Kidney tubule cell (primary cell): ENCODE measurements at regions not wholly inside any gene's neighbourhood (a gene's known extent, or its start where the extent isn't known, plus 50 kb on each side); places are given as distances from the start of the nearest gene placed in this dataset.

Experiments used
- DNase-seq: peaks from one replicate; pipeline ENCODE4 v3.0.0-alpha.2; 2018; ENCODE audit warnings: low spot score

DNA sequence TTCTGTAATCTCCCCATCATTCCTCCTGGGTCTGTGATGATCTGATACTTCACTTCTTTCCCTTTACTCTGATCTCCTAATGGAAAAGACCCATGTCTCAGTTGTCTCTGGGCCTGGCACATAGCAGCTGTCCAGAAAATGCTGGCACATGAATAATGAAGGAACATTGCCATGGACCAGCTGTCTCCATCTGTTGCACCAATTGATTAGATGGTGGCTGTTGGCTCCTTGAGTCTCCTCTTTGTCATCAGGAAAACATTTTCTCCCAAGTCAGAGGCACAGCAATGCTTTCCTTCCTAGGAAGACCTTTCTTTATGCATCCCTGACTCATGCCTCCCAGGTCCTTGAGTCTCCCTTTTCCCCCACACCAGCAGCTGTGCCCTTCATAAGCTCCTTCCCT lies 286.2 kb upstream of the CXCR4 start:
- no peak for DNase-seq

DNA sequence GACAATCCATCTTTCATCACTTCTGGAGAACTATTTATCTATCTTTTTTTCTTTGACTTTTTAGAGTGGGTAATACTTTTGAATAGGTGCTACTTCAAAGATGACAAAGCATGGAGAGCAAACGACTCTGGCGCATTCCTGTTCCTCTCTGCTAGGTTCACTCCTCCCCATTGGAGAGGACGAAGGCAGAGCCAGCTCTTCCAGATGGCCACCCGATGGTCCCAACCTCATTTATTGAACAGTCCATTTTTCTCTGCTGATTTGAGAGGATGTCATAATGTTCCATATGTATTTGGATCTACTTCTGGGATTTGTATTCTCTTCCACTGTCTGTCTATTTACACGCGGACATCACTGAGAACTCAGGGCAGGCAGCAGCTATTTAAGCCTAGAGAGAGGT lies 284.3 kb upstream of the CXCR4 start:
- DNase-seq, result no peak

DNA sequence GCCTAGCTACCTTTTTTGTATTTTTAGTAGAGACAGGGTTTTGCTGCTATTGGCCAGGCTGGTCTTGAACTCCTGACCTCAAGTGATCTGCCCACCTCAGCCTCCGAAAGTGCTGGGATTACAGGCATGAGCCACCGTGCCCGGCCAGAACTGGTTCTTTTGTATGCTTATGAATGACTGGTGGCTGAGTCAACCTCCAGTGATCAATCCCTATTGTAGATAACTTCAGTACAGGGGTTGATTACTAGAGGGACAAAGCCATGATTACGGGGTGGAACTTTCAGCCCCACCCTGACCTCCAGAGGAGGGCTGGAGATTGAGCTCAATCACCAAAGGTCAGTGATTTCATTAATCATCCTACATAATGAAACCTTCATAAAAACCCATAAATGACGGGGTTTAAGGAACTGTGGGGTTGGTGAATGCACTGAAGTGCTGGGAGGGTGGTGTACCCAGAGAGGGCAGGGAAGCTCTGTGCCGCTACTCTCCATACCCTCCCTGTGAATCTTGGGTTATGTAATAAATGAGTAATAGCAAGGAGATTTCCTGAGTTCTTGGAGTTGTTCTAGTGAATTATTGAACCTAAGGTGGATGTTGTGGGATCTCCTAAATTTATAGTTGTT lies 281.8 kb upstream of the CXCR4 start:
- no peak for DNase-seq

DNA sequence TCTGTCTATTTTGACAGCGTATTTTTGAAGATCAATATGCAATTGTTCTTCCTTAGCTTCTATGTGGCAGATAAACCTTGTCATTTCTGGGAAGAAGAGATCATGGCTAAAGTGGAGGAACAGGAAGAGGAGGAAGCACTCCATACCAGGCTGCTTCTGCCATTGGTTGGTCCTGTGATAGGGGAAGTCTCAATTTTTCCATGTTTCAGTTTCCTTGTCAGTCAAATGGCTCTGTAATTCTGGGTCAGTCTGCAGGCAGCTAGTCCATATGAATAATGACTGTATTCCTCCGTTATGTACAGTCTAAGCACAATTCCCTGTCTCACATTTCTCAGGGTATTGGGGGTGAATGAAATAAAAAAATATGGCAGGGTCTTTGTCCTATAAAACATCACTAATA lies 277.6 kb upstream of the CXCR4 start:
- DNase-seq, result no peak

DNA sequence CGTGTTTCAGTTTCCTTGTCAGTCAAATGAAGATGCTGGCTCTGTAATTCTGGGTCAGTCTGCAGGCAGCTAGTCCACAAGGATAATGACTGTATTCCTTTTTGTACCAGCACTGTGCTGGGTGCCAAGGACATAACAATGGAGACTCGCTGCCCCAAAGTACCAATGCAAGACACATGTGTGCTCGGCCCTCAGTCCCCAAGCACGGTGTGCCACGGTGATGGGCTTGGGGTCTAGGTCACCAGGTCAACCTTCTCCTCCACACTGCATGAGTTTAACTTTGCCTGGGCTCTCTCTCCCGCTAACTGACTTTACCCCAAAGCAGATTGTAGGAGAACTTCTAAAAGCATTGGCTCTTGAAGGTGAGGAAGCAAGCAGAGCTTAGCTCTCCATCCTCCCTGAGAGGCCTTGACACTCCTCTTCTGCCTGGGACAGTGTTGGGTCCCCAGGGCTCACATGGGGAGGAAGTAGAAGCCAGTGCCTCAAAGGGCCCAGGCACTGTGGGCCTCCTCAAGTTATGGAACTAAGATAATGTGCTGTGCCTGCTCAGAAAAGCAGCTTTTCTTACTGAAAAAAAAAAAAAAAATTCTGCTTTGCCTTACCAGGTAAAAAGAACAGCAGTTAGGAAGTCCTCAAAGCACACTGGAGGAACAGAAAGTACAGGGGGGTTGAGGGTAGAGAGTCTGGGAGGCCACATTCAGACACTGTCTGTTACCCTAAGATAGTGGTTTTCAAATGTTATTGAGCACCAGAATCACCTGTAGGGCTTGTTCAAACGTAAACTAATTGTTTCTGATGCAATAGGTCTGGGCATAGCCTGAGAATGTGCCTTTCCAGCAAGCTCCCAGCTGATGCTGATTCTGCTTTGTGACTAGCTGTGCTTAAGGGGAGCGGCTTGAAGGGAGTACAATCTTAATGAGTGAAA lies 276.4 kb upstream of the CXCR4 start:
- DNase-seq, result no peak

DNA sequence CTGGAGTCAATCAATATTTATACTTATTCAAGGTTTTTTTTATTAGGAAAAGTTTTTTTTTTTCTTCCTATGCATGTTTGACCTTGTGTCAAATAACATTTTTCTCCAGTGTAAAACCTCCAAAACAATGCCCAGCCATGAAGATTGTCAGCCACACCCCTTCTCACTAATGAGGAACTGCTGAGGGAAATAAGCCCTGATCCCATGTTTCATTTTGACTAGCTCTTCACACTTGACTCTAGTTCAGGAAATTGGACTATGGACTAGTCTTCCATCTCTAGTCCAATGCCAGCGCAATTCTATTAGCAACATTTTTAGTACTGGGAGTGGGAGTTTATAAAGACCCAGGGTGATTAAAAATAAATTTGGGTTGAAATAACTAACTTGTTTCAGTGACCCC lies 275.6 kb upstream of the CXCR4 start:
- no peak for DNase-seq

DNA sequence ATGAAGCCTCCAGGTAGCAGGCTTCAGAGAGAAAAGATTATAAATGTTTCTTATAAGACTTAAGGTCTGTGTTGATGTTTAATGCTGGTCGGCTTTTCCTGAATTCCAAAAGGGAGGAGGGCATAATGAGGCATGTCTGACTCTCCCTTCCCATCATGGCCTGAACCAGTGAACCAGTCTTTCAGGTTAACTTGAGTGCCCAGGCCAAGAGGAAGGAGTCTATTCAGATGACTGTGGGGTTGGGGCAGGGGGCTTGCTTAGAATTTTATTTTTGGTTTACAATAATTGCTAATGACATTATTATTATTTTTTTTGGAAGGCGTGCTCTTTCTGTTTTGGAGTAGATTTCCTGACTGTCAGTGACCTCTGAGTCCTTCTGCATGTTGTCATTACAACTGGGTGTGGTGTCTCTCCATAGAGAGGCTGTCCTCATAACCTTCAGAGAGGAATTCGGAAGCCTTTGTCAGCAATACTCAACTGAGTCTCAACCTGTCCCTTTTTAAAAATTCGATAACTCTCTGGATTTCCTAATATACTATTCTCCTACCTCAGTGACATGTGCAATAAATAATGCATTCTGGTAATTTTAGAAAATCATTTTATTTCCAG lies 275.1 kb upstream of the CXCR4 start:
- no peak for DNase-seq

DNA sequence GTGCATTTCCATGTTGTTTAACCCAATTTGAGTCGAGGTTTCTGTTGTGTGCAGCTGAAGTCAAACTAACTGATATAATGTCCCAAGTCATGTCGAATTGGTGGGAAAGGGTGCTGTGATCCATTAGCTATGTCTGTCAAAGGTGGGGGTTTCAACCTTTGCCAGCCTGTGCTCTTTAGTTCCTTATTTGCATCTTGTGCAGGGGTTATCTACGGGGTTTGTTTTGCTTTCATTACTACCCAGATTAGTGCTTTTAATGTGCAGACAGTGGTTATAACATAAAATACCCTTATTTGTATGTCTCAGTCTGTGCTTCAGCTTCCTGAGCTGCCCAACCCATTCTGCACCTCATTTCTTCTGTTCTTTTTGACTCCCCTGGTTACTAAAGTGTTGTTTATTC lies 271.9 kb upstream of the CXCR4 start:
- no peak for DNase-seq

DNA sequence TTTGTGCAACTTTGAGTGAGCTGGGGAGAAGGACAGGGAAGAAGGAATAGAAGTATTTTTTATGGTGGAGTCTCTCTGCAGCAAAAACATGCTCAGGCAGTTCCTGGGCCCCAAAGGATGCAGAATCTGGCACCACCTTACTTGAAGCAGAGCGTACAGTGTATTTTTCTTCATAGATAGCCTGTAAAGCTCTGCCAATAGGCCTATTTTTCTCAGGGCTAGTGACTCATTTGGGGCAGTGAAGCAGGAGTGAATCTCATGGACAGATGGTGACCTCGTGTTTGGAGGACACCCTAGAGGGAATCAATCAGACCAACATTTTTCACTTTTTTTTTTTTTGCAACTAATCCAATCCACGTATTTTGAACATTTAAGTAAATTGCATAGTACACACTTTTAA lies 268.1 kb upstream of the CXCR4 start:
- DNase-seq, result no peak

DNA sequence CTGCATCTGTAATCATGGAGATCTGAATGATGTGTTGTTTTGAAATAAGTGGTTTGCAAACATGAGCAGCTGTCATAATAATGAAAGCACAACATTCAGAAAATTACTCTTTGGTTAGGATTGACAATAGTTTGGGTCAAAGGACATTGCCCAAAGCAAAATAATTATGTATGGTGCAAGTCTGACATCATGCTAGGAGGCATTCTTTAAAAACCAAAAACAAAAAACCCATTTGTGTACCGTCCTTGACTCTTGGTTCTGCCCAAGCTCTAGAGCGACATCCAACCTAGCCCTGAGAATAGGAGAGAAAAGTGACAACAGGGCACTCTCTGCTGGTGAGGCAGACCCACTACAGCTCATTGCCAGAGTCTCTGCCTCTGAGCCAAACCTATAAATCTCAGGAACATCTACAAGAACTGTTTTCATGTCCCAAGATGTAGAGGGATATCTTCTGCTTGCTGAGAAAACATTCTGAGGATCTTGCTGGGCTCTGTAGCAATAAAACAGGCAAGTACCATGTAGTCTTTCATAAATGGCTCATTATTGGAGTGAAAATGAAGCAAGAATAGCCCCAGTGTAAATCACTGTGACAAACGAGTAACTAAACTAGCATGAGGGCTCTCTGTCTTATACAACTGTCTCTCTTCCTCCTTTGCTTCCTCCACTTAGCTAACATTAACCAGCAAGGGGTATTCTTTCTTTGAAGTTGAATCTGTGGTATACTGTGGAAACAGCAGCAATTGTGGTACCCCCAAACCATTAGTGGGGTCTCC lies 266.8 kb upstream of the CXCR4 start:
- DNase-seq, result peak; percentile 35

DNA sequence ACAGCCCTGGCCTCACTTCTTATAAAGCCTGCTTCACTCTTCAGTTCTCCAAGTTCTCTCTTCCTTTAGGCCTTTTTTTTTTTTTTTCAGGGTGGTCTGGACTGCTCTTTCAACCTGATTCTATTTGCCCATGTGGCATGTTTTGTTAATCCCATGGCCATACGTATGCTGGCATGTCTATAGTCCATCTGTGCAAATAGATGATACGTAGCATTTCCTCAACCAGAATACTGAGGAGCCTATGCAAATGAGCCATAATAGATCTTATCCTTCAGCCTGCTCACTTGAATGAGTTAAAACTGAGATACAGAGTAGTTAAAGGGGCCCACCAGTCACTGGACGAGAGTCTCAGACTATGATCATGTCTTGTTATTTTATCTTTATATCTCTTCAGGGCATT lies 265.2 kb upstream of the CXCR4 start:
- DNase-seq, result no peak

DNA sequence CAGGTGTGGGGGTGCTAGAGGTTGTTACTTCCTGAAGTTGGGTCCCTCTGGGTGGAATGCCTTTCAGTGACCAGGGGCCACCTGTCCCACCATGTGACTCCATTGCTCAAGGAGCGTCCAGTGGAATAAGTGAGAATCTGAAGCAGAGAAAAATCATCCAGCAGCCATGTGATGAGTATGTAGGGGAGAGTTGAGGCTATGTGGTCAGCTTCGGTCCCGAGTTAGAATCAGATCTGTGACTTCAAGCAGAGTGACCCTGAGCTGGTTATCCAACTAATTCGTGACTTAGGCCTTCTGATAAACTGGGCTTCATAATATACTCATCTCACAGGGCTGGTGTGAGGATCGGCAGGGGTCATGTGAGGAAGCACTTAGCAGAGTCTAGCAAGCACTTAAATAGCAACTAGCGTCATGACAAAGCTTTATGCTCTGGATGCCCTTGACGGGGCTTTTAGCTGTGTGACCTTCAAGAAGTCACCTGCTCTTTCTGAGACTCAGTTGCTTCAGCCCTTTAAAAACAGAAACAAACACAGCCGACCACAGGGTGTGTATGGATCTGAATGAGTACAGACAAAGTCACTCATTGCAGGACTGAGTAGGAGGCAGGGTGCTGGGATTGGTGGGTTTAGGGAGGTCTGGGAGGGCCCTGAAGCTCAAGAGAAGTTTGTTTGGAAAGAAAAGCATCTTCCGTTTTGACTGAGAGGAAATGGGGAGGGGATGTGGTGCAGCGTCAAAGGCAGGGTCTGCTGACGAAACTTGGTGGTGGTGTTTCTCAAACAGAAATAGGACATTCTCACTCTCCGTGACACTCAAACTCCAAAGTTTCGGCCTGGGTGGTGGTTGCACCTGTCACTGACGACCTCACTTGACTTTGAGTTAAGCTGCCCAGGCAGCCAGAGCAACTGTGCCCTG lies 264.0 kb upstream of the CXCR4 start:
- no peak for DNase-seq

DNA sequence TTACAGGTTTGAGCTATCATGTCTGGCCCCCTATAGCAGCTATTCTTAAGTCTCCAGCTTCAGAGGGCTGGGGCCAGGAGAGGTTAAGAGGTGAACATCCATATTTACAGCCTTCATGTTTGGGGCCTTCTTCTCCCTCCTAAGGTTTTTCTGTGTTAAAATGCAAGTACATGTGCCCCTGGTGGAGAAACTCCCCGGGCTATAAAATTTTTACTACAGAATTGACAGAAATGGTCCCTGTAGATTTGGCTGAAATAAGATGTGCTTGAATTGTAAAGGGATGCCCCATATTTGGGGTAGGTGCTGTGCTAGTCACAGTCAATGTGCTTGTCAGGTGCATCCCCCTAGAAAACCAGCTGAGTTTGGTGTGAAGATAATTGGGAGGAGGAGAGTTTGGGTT lies 263.3 kb upstream of the CXCR4 start:
- DNase-seq, result no peak

DNA sequence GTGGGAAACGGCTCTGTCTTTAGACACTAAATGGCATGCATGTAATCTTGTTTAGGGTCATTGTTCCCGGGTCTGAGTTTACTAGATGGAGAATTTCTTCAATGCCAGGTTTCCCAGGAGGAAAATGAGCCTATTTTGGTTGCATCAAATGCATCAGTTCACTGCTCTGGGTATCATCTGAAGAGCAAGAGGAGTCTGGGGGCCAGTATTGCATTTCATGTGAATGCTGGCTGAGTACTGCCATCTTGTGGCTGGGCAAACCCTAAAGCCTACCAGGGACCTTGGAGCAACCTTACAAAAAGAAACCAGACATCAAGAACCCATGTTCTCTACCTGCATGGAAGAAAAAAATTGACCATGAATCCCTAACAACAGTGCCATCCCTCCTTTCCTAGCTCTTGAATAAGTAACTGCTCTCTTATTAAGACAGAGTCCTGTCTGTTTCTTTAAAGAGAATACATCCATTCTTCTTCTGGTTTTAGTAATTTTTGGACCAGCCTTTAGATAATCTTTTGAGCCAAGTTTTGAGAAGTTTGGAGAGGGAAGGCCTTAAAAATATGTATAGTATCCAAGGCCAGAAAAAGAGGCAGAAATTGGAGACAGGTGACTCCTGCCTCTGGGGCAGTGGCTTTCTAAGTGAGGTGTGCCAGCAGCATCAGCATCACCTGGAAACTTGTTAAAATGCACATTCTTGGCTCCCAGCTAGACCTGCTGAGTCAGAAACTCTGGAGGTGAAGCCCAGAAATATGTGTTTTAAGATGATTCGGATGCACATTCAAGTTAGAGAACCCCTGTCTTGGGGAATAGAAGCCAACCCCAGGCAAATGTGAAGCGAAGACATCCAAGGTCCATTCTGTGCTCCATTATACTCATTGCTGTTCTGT lies 261.0 kb upstream of the CXCR4 start:
- peak; percentile 57 for DNase-seq

DNA sequence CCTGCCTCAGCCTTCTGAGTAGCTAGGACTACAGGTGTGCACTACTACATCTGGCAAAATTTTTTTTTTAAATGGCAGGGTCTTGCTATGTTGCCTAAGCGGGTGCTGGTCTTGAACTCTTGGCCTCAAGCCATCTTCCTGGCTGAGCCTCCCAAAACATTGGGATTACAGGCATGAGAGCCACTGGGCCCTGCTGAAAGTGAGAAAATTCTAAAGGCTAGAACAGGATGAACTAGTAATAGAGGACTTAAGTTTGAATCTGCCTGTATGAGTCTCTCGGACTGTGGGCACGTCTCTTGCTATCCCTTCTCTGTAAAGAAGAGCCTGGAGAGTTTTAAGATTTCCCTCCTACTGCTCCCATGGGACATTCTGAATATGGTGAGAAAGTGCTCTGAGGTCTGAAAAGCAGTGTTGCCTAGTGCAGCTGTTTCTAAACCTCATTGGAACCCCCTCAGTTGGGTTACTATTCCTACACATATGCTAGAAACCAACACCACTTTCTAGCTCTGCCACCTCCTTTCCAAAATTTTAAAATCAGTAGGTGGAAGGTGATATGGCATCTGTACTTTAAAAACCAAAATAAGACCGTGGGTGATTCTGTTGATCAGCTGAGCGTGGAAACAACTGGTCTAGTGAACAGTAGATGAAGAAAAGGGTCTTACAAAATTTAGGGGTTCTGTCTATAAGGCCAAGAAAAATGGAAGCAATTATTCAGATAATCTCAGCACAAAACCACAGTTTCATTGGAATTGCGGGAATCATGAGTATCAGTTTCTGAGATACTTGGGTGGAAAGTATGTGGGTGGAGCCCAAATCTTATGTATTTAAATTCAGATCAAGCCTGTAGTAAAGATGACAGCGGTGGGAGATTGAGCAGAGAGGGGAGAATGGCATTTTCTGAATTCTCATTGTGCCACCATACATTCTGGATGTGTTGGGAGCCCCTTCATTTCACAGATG lies 259.8 kb upstream of the CXCR4 start:
- no peak for DNase-seq

DNA sequence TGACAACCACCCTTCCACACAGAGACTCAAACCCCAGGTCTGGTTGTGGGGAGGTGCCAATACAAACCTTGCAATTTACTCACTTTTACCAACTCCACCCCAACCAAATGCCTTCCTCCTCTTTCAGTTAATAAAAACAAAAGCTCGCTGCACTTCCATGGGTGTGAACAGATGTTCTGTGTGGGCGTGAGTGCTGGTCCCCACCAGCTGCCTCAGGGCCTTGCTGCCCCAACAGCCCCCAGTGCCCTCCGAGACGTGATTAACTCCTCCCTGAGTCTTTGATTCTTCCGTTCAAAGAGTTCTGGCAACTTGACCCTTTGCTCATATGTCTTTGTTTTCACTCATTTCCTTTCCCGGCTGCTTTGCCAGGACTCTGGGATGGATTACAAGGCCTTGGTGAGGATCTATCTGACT lies 258.9 kb upstream of the CXCR4 start:
- DNase-seq, result no peak

DNA sequence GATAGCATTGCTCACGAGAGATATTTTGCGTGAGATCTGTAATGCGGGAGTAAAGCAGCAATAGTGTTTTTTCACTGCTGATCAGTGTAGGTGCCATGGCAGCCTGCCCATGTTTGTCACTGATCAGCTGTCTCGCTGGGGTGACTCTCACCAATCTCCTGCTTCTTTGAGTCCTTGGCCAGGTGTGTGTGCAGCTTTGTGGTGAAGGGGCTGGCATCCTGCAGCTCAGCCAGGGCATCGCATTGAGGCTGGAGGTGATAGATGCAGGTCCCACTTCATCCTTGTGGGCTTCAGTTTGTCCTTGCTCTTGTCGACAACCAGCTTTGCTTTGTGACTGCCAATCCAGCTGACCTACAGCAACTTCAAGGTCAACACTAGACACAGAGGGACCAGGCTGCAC lies 258.3 kb upstream of the CXCR4 start:
- DNase-seq, result no peak

DNA sequence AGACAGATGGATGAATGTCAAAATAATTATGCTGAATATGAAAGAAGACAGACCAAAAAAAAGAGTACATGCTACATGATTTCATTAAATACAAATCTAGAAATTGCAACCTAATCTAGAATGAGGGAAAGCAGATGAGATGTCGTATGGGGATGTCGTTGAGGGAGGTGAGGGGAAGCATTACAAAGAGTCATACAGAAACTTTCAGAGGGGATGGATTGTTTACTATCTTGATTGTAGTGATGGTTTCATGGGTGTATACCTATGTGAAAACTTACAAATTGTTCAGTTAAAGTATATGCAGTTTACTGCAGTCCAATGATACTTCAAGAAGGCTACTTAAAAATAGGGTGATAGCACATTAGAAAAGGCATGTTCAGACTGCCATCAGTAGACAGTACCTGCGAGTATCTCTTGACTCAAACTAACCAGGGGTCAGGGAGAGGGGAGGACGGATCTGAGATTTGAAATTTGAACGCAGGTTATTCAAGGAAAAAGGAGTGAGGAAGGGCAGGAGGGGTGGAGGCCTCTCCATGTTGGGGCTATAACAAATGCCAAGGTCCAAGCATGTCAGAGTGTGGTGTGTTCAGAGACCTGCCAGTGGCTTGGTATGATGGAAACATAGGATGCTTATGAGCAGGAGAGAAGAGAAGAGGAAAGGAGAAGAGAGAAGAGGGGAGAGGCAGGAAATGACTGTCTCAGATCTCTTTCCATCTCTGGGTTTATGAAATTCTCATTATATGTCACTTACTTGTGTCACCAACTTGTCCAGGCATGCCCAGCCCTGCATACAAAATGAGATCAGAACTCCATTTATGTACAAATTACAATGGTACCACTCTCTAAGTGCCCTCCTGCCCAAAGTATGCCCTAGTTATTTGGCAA lies 257.3 kb upstream of the CXCR4 start:
- no peak for DNase-seq
